Lung microvascular endothelial cell (primary cell): ENCODE measurements at regions not wholly inside any gene's neighbourhood (a gene's known extent, or its start where the extent isn't known, plus 50 kb on each side); places are given as distances from the start of the nearest gene placed in this dataset.
A peak's percentile ranks its signal among the peaks of the same experiment; 100 is the strongest.
"Not testable (repeated sequence)": the region's sequence is repeated elsewhere in the genome, so short reads cannot be mapped to it uniquely, and the experiment has no call there.

Source experiments
- DNase-seq, 2 donors: peaks; one replicate each; pipeline versions ENCODE4 v3.0.0 to v3.0.0-alpha.2; 2010; ENCODE audit warnings: low read depth in 2 of 2

DNA sequence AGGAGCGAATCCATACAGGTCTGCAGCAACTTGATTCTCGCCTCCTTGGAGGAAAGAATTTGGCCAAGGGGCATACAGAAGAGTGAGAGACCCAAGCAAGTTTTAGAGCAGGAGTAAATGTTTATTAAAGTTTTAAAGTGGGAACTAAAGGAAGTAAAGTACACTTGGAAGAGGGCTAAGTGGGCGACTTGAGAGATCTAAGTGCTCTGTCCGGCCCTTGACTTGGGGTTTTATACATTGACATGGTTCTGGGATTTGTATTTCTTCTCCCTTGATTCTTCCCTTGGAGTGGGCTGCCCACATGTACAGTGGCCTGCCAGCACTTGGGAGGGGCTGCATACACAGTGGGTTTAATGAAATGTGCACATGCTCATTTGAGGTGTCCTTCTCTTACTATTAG, 421.2 kb downstream of the TMEM121 start:
- no peak for DNase-seq

GRCh38 chr14:105948955-105949354, 422.6 kb downstream of the TMEM121 start:
- not testable (repeated sequence) for DNase-seq

DNA sequence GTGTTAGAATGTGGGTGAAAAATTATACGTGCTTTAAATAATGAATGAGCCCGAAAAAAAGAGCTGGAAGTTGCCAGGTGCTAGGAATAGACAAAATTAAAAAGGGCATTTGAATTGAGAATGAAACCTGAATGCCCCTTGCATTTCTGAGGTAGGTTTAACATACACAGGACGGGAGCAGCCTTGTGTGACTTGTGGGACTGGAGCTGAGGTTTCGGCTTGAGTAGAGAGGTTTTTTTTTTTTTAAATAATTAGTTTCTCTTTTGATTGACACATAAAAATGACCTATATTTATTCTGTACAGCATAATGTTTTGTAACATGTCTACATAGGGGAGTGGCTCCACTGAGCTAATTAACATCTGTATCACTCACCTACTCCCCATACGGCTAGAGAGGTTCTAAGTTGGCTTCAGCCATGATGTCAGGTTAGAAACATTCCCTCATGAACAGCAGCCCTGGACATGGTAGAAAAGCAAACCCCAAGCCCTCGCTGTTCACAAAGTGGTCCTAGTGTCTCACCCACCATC, 424.0 kb downstream of the TMEM121 start:
- DNase-seq, result not testable (repeated sequence)

- no peak for DNase-seq
These were observed 425.0 kb downstream of the TMEM121 start for GRCh38 chr14:105951399-105951798.

GRCh38 chr14:105952222-105952621, 425.8 kb downstream of the TMEM121 start:
- no peak for DNase-seq

- DNase-seq, result no peak
These were observed 426.4 kb downstream of the TMEM121 start for GRCh38 chr14:105952826-105953225.

DNA sequence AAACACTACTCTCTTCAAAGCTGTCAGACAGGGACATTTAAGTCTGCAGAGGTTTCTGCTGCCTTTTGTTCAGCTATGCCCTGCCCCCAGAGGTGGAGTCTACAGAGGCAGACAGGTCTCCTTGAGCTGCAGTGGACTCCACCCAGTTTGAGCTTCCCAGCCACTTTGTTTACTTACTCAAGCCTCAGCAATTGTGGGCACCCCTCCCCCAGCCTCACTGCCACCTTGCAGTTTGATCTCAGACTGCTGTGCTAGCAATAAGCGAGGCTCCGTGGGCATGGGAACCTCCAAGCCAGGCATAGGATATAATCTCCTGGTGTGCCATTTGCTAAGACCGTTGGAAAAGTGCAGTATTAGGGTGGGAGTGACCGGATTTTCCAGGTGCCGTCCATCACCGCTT, 435.2 kb downstream of the TMEM121 start:
- not testable (repeated sequence) for DNase-seq

GRCh38 chr14:105962532-105962931, 436.1 kb downstream of the TMEM121 start:
- DNase-seq, result no peak

- no peak for DNase-seq
These were observed 441.9 kb downstream of the TMEM121 start for GRCh38 chr14:105968291-105968690.

GRCh38 chr14:105969026-105969425, 442.6 kb downstream of the TMEM121 start:
- DNase-seq, result not testable (repeated sequence)

- not testable (repeated sequence) for DNase-seq
These were observed 444.4 kb downstream of the TMEM121 start for GRCh38 chr14:105970821-105971220.

DNA sequence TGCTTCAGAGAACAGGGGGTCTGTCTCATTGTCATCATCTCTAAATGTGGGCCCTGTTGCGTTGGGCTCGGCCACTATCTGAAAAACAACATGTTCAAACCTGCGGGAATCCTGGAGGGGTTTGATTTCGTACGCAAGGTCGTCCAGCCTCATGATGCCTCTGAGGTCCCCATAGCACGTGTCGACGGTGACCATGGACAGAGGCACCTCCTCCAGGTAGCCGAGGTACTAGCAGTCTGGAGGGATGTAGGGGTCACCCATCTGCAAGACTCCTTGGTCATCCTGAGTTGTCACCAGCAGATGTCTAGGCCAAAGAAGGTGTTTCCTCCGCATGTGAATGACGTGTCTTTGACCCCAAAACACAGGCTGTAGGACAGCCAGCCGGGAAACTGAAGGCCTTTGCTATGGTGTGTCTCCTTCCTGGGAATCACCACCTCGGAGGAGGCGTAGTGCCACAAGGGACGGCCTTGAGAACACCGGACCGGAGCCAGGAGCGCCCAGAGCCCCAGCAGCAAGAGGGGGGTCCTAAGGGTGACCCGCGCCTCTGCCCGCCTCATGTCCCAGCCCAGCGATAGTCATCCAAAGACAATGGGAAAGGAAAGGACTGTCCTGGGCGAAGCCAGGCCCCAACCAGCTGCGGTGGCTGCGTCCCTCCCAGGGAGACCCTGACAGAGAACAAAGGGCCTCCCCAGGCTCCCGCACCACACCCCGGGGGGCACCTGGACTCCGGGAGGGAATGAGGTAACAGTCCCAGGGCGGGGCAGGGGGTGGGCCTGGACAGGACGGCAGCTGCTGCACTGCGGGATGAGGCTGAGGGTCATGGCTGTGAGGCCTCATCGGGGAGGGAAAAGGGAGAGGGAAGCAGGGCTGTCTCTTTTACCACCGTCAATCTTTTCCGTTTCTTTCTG, 445.5 kb downstream of the TMEM121 start:
- no peak for DNase-seq

- DNase-seq, result peak in 1 of 2 donors; percentile 2
These were observed 448.5 kb downstream of the TMEM121 start for GRCh38 chr14:105974902-105975301.

- DNase-seq, result no peak
These were observed 452.4 kb downstream of the TMEM121 start for GRCh38 chr14:105978618-105979295.

DNA sequence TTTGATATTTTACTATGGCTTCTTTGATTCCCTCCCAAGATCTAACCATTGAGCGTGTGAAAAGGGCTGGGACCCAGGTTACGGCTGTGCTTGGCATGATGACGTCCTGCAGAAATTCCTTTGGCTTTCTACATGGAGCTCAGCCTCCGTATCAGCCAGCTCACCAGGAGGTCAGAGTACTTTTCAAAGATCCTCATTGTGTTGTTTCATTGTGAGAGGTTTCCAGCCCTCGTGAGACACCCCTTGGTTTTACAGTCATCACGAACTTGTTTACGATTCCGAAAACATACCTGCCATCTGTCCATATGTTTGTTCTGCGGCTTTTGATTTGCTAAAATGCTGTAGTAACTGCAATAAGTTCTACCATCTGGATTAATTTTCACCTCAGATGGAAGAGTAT, 453.1 kb downstream of the TMEM121 start:
- DNase-seq, result no peak

DNA sequence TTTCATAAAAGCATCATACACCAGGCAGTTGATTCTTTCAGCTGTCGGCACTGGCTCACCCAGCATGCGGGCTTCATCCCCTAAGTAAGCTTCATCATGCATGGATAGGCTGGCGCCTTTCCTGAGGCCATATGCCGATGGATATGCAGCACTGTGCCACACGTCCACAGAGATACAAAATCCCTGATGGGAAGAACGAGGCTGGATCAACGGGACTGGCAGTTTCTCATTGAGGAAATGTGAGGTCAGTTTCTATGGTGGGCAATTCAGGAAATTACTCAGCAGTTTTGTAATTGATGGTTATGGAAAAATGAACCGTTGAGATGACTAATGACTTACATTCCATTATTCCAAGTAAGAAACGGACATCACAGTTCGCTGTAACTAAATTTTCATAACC, 453.8 kb downstream of the TMEM121 start:
- DNase-seq, result no peak

- DNase-seq, result not testable (repeated sequence)
These were observed 455.3 kb downstream of the TMEM121 start for GRCh38 chr14:105981517-105982302.

DNA sequence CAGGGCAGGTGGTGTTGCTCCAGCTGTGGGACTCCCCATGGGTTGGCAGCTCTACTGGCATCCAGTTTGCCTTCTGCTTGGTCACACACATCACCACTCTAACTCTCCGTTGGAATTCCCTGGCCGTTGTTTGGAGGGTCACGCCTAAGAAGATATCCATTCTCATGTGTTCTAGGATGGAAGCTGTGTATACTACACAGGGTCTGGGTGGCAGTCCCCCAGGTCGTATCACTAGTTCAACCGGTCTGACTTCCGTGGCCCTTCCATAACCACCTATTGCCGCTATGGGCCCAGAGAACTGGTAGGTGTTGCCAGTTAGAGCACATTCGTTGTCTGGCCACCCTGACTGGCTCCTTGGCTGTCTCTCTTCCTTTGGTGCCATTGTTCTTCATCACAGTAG, 456.3 kb downstream of the TMEM121 start:
- DNase-seq, result no peak

DNA sequence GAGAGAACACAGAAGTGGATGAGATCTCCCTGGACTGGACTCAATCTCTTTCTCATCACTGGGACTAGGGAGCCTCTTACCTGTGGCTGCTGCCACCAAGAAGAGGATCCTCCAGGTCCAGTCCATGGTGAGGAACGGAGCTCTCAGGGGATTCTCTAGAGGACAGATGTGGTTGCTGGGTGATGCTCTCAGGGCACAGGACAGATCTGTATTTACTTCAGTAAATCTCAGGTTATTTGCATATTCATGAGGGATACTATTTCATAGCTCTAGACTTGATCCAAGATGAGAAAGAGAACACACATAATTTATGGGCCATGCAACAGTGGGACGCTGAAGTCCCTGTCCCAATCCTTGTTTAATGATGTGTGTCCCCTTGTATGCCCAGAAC, 460.5 kb downstream of the TMEM121 start:
- DNase-seq, result no peak

DNA sequence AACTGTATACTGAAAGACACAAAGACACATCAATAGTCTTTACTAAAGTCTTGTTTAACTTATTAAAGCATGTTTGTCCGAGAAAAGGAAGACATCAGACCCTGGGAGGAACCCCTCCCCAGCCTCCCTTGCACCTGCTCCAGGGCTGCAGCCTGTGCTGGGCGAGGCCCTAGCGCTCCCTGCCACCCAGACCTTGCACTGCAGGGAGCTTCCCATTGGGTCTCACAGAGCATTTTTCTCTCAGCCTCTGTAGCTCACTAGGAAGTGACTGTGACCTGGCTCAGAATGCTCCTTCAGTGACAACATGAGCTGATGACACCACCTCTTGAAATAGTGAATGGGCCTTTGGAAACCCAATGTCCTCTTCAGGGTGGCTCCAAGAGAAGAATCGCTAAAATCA, 461.2 kb downstream of the TMEM121 start:
- no peak for DNase-seq

DNA sequence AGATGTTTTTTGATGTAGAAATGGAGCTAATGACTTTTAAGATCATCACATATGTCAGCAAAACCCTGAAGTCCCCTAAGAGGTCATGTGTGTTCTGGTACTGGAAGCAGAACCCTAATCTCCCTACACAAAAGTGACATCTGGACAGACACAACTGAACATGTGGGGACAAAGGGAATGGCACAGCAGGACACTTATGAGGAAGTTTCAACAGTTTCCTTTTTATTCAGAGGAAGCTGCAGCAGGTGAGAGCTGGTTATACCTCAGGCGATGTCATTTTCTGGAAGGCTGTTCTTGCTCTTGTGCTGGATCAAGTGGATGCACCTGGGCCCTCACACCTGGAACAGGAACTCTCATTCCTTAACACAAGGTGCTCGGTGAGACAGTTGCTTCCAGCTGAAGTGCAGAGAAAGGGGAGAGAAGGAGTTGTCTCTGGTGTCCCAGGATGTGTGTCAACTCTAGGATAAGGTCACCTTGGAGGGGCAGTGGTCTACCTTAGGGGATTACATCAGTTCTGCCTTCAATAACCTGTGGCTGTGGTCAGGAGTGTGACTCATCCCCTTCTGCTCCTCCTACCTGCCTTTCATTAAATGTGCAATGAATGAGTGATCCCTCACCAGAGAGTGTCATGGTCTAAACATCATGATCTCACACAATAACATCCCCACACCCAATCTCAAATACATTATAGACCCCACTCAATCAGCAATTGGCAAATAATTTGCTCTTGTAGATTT, 463.4 kb downstream of the TMEM121 start:
- no peak for DNase-seq
